Testis (tissue), 2 donors: ENCODE measurements at regions not wholly inside any gene's neighbourhood (a gene's known extent, or its start where the extent isn't known, plus 50 kb on each side); places are given as distances from the start of the nearest gene placed in this dataset.

Source experiments
- POLR2A ChIP-seq: fragments of 450-650 bp; IDR thresholded peaks from one replicate; pipeline ENCODE4 v1.6.1; 2017; ENCODE audit warnings: antibody characterized with exemption, mild to moderate bottlenecking, moderate library complexity
- TF ChIP-seq, protein P1 (sequence below), 3 experiments: fragments of 450-650 bp in 2 of 3; fragments of 200-600 bp in 1 of 3; sonication (generic) in 1 of 3; IDR thresholded peaks; one replicate each; pipeline ENCODE4 v1.5.1; 2016 to 2019; ENCODE audit warnings: antibody characterized with exemption in 3 of 3, mild to moderate bottlenecking in 2 of 3, moderate library complexity in 1 of 3

DNA sequence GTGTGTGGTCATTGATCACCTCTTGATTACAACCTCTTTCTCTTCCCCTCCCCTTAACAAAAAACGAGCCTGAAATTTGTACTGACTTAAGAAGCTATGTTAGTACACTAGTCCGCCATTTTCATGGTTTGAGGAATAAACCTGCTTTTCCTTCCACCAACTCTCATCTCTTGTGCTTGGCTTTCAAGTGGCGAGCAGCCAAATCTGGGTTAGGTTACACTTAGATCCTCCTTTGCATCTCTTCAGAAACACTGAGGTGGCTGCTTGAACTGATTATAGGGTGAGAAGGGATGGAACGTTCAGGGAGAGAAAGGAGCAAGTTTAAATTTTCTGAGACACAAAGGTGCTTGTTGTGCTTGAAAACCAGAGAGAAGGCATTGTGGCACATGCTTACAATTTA, 2171.4 kb downstream of the LRRC4C start:
- TF ChIP-seq, protein P1, sequence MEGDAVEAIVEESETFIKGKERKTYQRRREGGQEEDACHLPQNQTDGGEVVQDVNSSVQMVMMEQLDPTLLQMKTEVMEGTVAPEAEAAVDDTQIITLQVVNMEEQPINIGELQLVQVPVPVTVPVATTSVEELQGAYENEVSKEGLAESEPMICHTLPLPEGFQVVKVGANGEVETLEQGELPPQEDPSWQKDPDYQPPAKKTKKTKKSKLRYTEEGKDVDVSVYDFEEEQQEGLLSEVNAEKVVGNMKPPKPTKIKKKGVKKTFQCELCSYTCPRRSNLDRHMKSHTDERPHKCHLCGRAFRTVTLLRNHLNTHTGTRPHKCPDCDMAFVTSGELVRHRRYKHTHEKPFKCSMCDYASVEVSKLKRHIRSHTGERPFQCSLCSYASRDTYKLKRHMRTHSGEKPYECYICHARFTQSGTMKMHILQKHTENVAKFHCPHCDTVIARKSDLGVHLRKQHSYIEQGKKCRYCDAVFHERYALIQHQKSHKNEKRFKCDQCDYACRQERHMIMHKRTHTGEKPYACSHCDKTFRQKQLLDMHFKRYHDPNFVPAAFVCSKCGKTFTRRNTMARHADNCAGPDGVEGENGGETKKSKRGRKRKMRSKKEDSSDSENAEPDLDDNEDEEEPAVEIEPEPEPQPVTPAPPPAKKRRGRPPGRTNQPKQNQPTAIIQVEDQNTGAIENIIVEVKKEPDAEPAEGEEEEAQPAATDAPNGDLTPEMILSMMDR (IDR thresholded peaks at IDR 0.05): no peak
- no peak for TF ChIP-seq POLR2A
